IMR-90 (cell line): ENCODE measurements at regions not wholly inside any gene's neighbourhood (a gene's known extent, or its start where the extent isn't known, plus 50 kb on each side); places are given as distances from the start of the nearest gene placed in this dataset.

Experiments used
- ATAC-seq: fragments of 200-7000 bp; cut with Tn5 transposase; 2 replicates; pipeline ENCODE4 v1.9.1; 2020; ENCODE audit warnings: low read depth, mild to moderate bottlenecking, moderate library complexity
- BruUV-seq: library from RNA; stranded (reverse); fragments of 400-500 nt; replicated peaks from 2 replicates; lab custom pipeline; 2021; lab: Mats Ljungman, UMichigan
- CTCF ChIA-PET: fragments of 300-600 bp; formaldehyde crosslinking; extraction: SDS; loops from one replicate; lab custom pipeline; 2021; ENCODE audit warnings: antibody characterized with exemption; lab: Yijun Ruan, JAX
- POLR2A ChIA-PET: fragments of 300-600 bp; sonication (Branson Sonifier 250); formaldehyde crosslinking; loops from one replicate; lab custom pipeline; 2022; ENCODE audit warnings: antibody characterized with exemption; ENCODE audit not compliant: unreplicated experiment; lab: Charles Lee
- DNase-seq: peaks from one replicate; pipeline ENCODE4 v3.0.0; 2013
- H2AFZ ChIP-seq: replicated peaks from 2 replicates; pipeline ENCODE3; 2013; ENCODE audit warnings: low read length, mild to moderate bottlenecking; ENCODE audit not compliant: poor library complexity
- H2AK5ac ChIP-seq: 2 replicates; pipeline ENCODE4 v1.6.1; 2013; ENCODE audit warnings: low read depth, low read length, inconsistent platforms
- H2AK9ac ChIP-seq: replicated peaks from 2 replicates; pipeline ENCODE3; 2013; ENCODE audit warnings: mild to moderate bottlenecking, low read depth, low read length, moderate library complexity; ENCODE audit not compliant: poor library complexity
- H2BK120ac ChIP-seq: 2 replicates; pipeline ENCODE4 v1.6.1; 2013; ENCODE audit warnings: low read depth, low read length, inconsistent platforms
- H2BK15ac ChIP-seq: 3 replicates; pipeline ENCODE4 v1.6.1; 2013; ENCODE audit warnings: low read depth, low read length, inconsistent platforms
- H2BK20ac ChIP-seq: 2 replicates; pipeline ENCODE4 v1.6.1; 2013; ENCODE audit warnings: low read depth, mild to moderate bottlenecking, inconsistent platforms, low read length, moderate library complexity
- H2BK5ac ChIP-seq: 2 replicates; pipeline ENCODE4 v1.6.1; 2013; ENCODE audit warnings: mild to moderate bottlenecking, low read depth, low read length, inconsistent platforms; ENCODE audit not compliant: poor library complexity, severe bottlenecking
- H3K14ac ChIP-seq: replicated peaks from 2 replicates; pipeline ENCODE4 v1.6.1; 2013; ENCODE audit warnings: low read depth, low read length, inconsistent platforms
- H3K18ac ChIP-seq: 2 replicates; pipeline ENCODE4 v1.6.1; 2013; ENCODE audit warnings: low read depth, low read length, control low read depth
- H3K23ac ChIP-seq: 2 replicates; pipeline ENCODE4 v1.6.1; 2013; ENCODE audit warnings: low read depth, low read length, inconsistent platforms
- H3K27ac ChIP-seq: 2 replicates; pipeline ENCODE4 v1.5.1; 2013; ENCODE audit warnings: mild to moderate bottlenecking, control low read depth, low read length; ENCODE audit not compliant: insufficient read depth
- H3K27me3 ChIP-seq: 2 replicates; pipeline ENCODE4 v1.6.1; 2013; ENCODE audit warnings: low read length; ENCODE audit not compliant: control insufficient read depth, insufficient read depth
- H3K36me3 ChIP-seq: 2 replicates; pipeline ENCODE4 v1.6.1; 2013; ENCODE audit warnings: low read length, mixed read lengths; ENCODE audit not compliant: control insufficient read depth, insufficient read depth
- H3K4ac ChIP-seq: 2 replicates; pipeline ENCODE4 v1.6.1; 2013; ENCODE audit warnings: low read depth, low read length, inconsistent platforms
- H3K4me1 ChIP-seq: 2 replicates; pipeline ENCODE4 v1.6.1; 2013; ENCODE audit warnings: low read length, mixed read lengths; ENCODE audit not compliant: control insufficient read depth, insufficient read depth
- H3K4me2 ChIP-seq: 2 replicates; pipeline ENCODE4 v1.6.1; 2013; ENCODE audit warnings: low read depth, mild to moderate bottlenecking, control low read depth, low read length, moderate library complexity
- H3K4me3 ChIP-seq: 2 replicates; pipeline ENCODE4 v1.5.1; 2013; ENCODE audit warnings: low read depth, mild to moderate bottlenecking, control low read depth, low read length, moderate library complexity; ENCODE audit not compliant: insufficient read depth
- H3K56ac ChIP-seq: 2 replicates; pipeline ENCODE4 v1.6.1; 2013; ENCODE audit warnings: low read length, inconsistent platforms; ENCODE audit not compliant: insufficient read depth; ENCODE audit errors: extremely low read depth
- H3K79me1 ChIP-seq, 2 experiments: 2 replicates each; pipeline ENCODE4 v1.6.1; 2013; ENCODE audit warnings: low read length in 2 of 2, inconsistent platforms in 1 of 2, low read depth in 1 of 2
- H3K9ac ChIP-seq: 2 replicates; pipeline ENCODE4 v1.6.1; 2013; ENCODE audit warnings: low read depth, low read length, control low read depth
- H3K9me1 ChIP-seq: 2 replicates; pipeline ENCODE4 v1.6.1; 2013; ENCODE audit warnings: low read length, inconsistent platforms; ENCODE audit not compliant: insufficient read depth
- H3K9me3 ChIP-seq: 2 replicates; pipeline ENCODE4 v1.6.1; 2013; ENCODE audit warnings: low read length; ENCODE audit not compliant: control insufficient read depth, insufficient read depth
- H4K20me1 ChIP-seq: 2 replicates; pipeline ENCODE4 v1.6.1; 2013; ENCODE audit warnings: low read length, inconsistent platforms; ENCODE audit not compliant: insufficient read depth
- H4K5ac ChIP-seq: 2 replicates; pipeline ENCODE4 v1.6.1; 2013; ENCODE audit warnings: mild to moderate bottlenecking, low read depth, low read length, control low read depth
- H4K8ac ChIP-seq, 2 experiments: 2 replicates each; pipeline ENCODE4 v1.6.1; 2013; ENCODE audit warnings: low read depth in 2 of 2, low read length in 2 of 2, control low read depth in 1 of 2, inconsistent platforms in 1 of 2
- H4K91ac ChIP-seq: 2 replicates; pipeline ENCODE4 v1.6.1; 2013; ENCODE audit warnings: low read depth, low read length, inconsistent platforms; ENCODE audit not compliant: insufficient read depth
- BHLHE40 ChIP-seq: fragments of 150-350 bp; IDR thresholded peaks from 2 replicates; pipeline ENCODE4 v1.6.1; 2016; ENCODE audit warnings: mild to moderate bottlenecking, low read depth, low read length
- CEBPB ChIP-seq: IDR thresholded peaks from 2 replicates; pipeline ENCODE4 v1.6.1; 2012; ENCODE audit warnings: low read depth, low read length, improper control_type of control experiment
- CHD1 ChIP-seq: IDR thresholded peaks from 2 replicates; pipeline ENCODE4 v1.6.1; 2012; ENCODE audit warnings: low read depth, low read length, improper control_type of control experiment
- CTCF ChIP-seq: conservative IDR thresholded peaks from 2 replicates; pipeline ENCODE4 v1.5.1; 2012; ENCODE audit warnings: mild to moderate bottlenecking, low read depth, low read length, improper control_type of control experiment
- ELK1 ChIP-seq: fragments of 150-350 bp; IDR thresholded peaks from 2 replicates; pipeline ENCODE4 v1.6.1; 2016; ENCODE audit warnings: low read depth, mild to moderate bottlenecking, low read length, moderate library complexity, borderline replicate concordance
- FOS ChIP-seq: fragments of 150-350 bp; IDR thresholded peaks from 2 replicates; pipeline ENCODE4 v1.6.1; 2016; ENCODE audit warnings: low read depth, low read length
- MAFK ChIP-seq: IDR thresholded peaks from 2 replicates; pipeline ENCODE4 v1.6.1; 2012; ENCODE audit warnings: low read depth, low read length, improper control_type of control experiment
- MAZ ChIP-seq: IDR thresholded peaks from 2 replicates; pipeline ENCODE4 v1.6.1; 2012; ENCODE audit warnings: low read depth, mild to moderate bottlenecking, low read length, improper control_type of control experiment, moderate library complexity, borderline replicate concordance
- MXI1 ChIP-seq: IDR thresholded peaks from 2 replicates; pipeline ENCODE4 v1.6.1; 2012; ENCODE audit warnings: low read depth, mild to moderate bottlenecking, low read length, moderate library complexity, borderline replicate concordance
- RAD21 ChIP-seq: IDR thresholded peaks from 2 replicates; pipeline ENCODE4 v1.6.1; 2012; ENCODE audit warnings: low read length, improper control_type of control experiment
- RCOR1 ChIP-seq: IDR thresholded peaks from 2 replicates; pipeline ENCODE4 v1.6.1; 2012; ENCODE audit warnings: mild to moderate bottlenecking, low read length, improper control_type of control experiment; ENCODE audit not compliant: insufficient replicate concordance
- USF2 ChIP-seq: fragments of 150-350 bp; IDR thresholded peaks from 2 replicates; pipeline ENCODE4 v1.6.1; 2017; ENCODE audit warnings: mild to moderate bottlenecking, antibody characterized with exemption, low read length, low read depth
- WGBS, 2 experiments: methylation state at CpG; one replicate each; pipeline versions ENCODE4 v1.1.5 to v1.1.7; 2013; ENCODE audit warnings: missing lambda C conversion rate in 2 of 2; ENCODE audit not compliant: insufficient read length in 1 of 2; ENCODE audit errors: extremely low coverage in 2 of 2; 5-methylcytosine and 5-hydroxymethylcytosine counted together
- dilution Hi-C: fragments of 300-500 bp; cut with HindIII; formaldehyde crosslinking; loops from one replicate; pipeline ENCODE4 v1.14.3; 2018; ENCODE audit warnings: low sequenced_read_pairs; ENCODE audit not compliant: unreplicated experiment
- in situ Hi-C: fragments of 300-500 bp; cut with MboI; formaldehyde crosslinking; loops from 3 replicates; pipeline ENCODE4 v1.14.3; 2019; ENCODE audit warnings: low sequenced_read_pairs, inconsistent platforms, mixed read lengths
- intact Hi-C: fragments of 100-400 bp; cut with micrococcal nuclease; formaldehyde crosslinking; loops from 2 replicates; pipeline ENCODE4 v1.10.0; 2022

- no peaks in the 10 kb centered on the region for H3K4me1 ChIP-seq
- H3K27ac ChIP-seq = no peak overlapping the region
- intact Hi-C loops = no loop called here
- H2BK120ac ChIP-seq = no peak overlapping the region
- no peaks in the 10 kb centered on the region for H3K36me3 ChIP-seq
- peaks cover 24% of the 10 kb centered on the region for H3K9me3 ChIP-seq
- H2BK5ac ChIP-seq = no peak overlapping the region
- H3K9ac ChIP-seq = no peak overlapping the region
- no peak overlapping the region for H4K91ac ChIP-seq
- ChIA-PET CTCF (no interaction called here), POLR2A (no interaction called here)
- H2AK9ac ChIP-seq = no peak overlapping the region
- dilution Hi-C loops = no loop called here
- in situ Hi-C loops = no loop called here
- no peaks in the 10 kb centered on the region for H4K20me1 ChIP-seq
- no peak overlapping the region for H3K56ac ChIP-seq
- H4K8ac ChIP-seq = no peak overlapping the region
- no peak overlapping the region for H3K4me2 ChIP-seq
- H4K5ac ChIP-seq = no peak overlapping the region
- BruUV-seq = no TSS peak
- ATAC-seq (no peak), DNase-seq (no peak)
- no peaks in the 10 kb centered on the region for H3K9me1 ChIP-seq
- TF ChIP-seq MAFK (no peak), BHLHE40 (no peak), MXI1 (no peak), MAZ (no peak), RAD21 (no peak), CTCF (no peak), RCOR1 (no peak), CHD1 (no peak), CEBPB (no peak), ELK1 (no peak), USF2 (no peak), FOS (no peak)
- no peak overlapping the region for H3K4me3 ChIP-seq
- H2BK20ac ChIP-seq = no peak overlapping the region
- no peak overlapping the region for H3K18ac ChIP-seq
- H2AFZ ChIP-seq = no peak overlapping the region
- no peaks in the 10 kb centered on the region for H3K79me1 ChIP-seq
- H3K23ac ChIP-seq = no peak overlapping the region
- no peak overlapping the region for H3K4ac ChIP-seq
- WGBS, 2 experiments = 40% methylated on average over 1 of the region's 4 CpGs; no CpG with 5 or more reads in 1 of the 2 experiments
- H3K14ac ChIP-seq = no peak overlapping the region
- no peak overlapping the region for H2BK15ac ChIP-seq
- H2AK5ac ChIP-seq = no peak overlapping the region
- H3K27me3 ChIP-seq = no peaks in the 10 kb centered on the region
Measured at GRCh38 chr18:78447211-78447610, 532.4 kb upstream of the SALL3 start.
